Breast epithelium (tissue), 3 donors: ENCODE measurements at regions not wholly inside any gene's neighbourhood (a gene's known extent, or its start where the extent isn't known, plus 50 kb on each side); places are given as distances from the start of the nearest gene placed in this dataset.

Experiments
- POLR2AphosphoS5 ChIP-seq, 3 donors: sonication (generic); formaldehyde crosslinking; IDR thresholded peaks; one replicate each; pipeline ENCODE4 v1.6.1; 2017; ENCODE audit warnings: antibody characterized with exemption in 3 of 3
- TF ChIP-seq, protein P1 (sequence below), 3 donors: fragments of 450-650 bp; IDR thresholded peaks; one replicate each; pipeline ENCODE4 v1.5.1; 2016 to 2017; ENCODE audit warnings: antibody characterized with exemption in 3 of 3, mild to moderate bottlenecking in 3 of 3, moderate library complexity in 3 of 3

DNA sequence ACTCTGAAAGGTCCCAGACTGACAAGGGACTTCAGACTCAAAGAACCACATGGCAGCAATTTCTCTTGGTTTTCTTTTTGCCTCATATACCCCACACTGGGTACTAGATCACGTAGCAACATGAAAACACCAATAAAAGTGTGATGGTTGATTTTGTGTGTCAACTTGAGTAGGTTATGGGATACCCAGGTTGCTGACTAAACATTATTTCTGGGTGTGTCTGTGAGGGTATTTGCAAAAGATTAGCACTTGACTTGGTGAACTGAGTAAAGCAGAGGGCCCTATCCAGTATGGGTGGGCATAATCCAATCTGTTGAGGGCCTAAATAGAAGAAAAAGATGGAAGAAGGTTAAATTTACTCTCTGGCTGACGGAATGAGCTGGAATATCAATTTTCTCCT, 53.8 kb upstream of the ZNF618 start:
- TF ChIP-seq POLR2AphosphoS5 (IDR thresholded peaks at IDR 0.05): no peak
- TF ChIP-seq, protein P1, sequence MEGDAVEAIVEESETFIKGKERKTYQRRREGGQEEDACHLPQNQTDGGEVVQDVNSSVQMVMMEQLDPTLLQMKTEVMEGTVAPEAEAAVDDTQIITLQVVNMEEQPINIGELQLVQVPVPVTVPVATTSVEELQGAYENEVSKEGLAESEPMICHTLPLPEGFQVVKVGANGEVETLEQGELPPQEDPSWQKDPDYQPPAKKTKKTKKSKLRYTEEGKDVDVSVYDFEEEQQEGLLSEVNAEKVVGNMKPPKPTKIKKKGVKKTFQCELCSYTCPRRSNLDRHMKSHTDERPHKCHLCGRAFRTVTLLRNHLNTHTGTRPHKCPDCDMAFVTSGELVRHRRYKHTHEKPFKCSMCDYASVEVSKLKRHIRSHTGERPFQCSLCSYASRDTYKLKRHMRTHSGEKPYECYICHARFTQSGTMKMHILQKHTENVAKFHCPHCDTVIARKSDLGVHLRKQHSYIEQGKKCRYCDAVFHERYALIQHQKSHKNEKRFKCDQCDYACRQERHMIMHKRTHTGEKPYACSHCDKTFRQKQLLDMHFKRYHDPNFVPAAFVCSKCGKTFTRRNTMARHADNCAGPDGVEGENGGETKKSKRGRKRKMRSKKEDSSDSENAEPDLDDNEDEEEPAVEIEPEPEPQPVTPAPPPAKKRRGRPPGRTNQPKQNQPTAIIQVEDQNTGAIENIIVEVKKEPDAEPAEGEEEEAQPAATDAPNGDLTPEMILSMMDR (IDR thresholded peaks at IDR 0.05): no peak
